ENCODE measurements at regions not wholly inside any gene's neighbourhood (a gene's known extent, or its start where the extent isn't known, plus 50 kb on each side); places are given as distances from the start of the nearest gene placed in this dataset.

DNA sequence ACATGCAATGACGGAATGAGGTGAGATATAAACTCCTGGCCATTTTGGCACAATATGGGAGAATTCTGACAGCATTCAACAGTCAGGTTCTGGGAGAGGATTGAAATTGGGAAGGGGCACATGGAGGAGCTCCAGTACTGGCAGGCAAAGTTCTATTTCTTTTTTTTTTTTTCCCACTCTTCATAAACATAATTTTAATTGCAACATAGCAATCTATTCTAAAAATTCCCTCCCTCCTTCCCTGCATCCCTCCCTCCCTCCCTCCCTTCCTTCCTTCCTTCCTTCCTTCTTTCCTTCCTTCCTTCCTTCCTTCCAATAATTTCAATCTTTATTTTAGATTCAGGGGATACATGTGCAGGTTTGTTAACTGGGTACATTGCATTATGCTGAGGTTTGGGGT is 93.2 kb downstream of the PTCSC3 start:
- H3K27me3 ChIP-seq (replicated peaks; ENCODE audit: control insufficient read depth, insufficient read depth, low read length, poor library complexity, severe bottlenecking): no peaks in the 10 kb centered on the region
- H3K36me3 ChIP-seq (ENCODE audit: control insufficient read depth, insufficient read depth, low read length): no peaks in the 10 kb centered on the region
- no peaks in the 10 kb centered on the region for H3K4me1 ChIP-seq (ENCODE audit: control insufficient read depth, insufficient read depth, low read length, poor library complexity, severe bottlenecking)
- no peak overlapping the region for H3K4me3 ChIP-seq (ENCODE audit: insufficient read depth, low read depth, low read length, poor library complexity, severe bottlenecking)
- H3K27ac ChIP-seq (ENCODE audit: insufficient read depth, low read length, poor library complexity, severe bottlenecking): no peak overlapping the region
- H3K9me3 ChIP-seq (ENCODE audit: control insufficient read depth, low read length): no peaks in the 10 kb centered on the region
- no peak for DNase-seq

DNA sequence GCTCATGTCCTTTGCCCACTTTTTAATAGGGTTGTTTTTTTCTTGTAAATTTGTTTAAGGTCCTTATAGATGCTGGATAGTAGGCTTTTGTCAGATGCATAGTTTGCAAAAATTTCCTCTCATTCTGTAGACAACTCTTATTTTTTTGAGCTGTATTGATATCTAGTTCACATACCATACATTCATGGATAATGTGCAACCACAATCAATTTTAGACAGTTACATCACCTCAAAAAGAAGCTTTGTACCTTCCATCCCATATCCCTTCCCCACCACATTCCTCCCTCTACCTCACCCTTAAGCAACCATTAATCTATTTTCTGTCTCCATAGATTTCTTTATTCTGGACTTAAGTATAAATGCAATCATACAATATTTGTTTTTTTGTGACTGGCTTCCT is 98.4 kb downstream of the PTCSC3 start:
- Histone ChIP-seq H3K36me3 (ENCODE audit: control insufficient read depth, insufficient read depth, low read length) (no peaks in the 10 kb centered on the region), H3K9me3 (ENCODE audit: control insufficient read depth, low read length) (no peaks in the 10 kb centered on the region), H3K27ac (ENCODE audit: insufficient read depth, low read length, poor library complexity, severe bottlenecking) (no peak overlapping the region), H3K4me1 (ENCODE audit: control insufficient read depth, insufficient read depth, low read length, poor library complexity, severe bottlenecking) (no peaks in the 10 kb centered on the region), H3K4me3 (ENCODE audit: insufficient read depth, low read depth, low read length, poor library complexity, severe bottlenecking) (no peak overlapping the region), H3K27me3 (replicated peaks; ENCODE audit: control insufficient read depth, insufficient read depth, low read length, poor library complexity, severe bottlenecking) (no peaks in the 10 kb centered on the region)
- no peak for DNase-seq

DNA sequence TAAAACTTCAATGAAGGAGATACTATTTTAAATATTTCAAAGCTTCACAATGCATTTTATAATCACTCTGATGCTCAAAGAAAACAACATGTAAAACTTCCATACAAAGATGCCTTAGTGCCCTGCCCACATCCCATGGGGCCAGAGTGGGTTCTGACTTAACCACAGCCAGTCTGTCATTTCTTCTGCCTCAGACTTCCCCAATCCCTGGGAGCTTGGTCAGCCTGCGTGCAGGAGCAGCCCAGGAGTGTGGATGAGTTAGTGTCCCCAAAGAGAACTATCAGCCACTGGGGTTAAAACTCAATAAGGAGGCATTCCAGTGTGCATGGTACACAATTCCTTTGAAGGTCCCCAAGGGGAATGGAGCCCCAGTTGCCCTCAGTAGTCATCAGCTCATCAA is 100.3 kb downstream of the PTCSC3 start:
- no peaks in the 10 kb centered on the region for H3K36me3 ChIP-seq (ENCODE audit: control insufficient read depth, insufficient read depth, low read length)
- H3K9me3 ChIP-seq (ENCODE audit: control insufficient read depth, low read length): no peaks in the 10 kb centered on the region
- no peaks in the 10 kb centered on the region for H3K27me3 ChIP-seq (replicated peaks; ENCODE audit: control insufficient read depth, insufficient read depth, low read length, poor library complexity, severe bottlenecking)
- no peak overlapping the region for H3K27ac ChIP-seq (ENCODE audit: insufficient read depth, low read length, poor library complexity, severe bottlenecking)
- DNase-seq: no peak
- no peak overlapping the region for H3K4me3 ChIP-seq (ENCODE audit: insufficient read depth, low read depth, low read length, poor library complexity, severe bottlenecking)
- H3K4me1 ChIP-seq (ENCODE audit: control insufficient read depth, insufficient read depth, low read length, poor library complexity, severe bottlenecking): no peaks in the 10 kb centered on the region

DNA sequence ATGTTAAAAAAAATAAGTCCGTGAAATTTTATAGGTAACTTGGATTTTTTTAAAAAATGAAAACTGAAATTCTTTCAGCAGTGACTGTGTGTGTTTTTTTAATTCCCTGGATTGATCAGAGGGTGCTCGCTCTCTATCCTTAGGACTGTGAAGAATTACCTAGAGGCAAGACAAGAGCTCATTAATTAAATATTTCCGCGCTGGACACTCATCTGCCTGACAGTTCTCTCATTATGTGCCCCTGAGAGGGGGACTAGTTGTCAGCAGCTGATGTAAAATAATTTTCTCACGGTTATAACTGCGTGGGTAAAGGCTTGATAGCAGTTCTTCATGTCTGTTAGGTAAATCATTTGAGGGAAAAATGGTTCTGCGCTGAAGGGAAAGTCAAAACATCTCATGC is 101.3 kb downstream of the PTCSC3 start:
- Histone ChIP-seq H3K9me3 (ENCODE audit: control insufficient read depth, low read length) (no peaks in the 10 kb centered on the region), H3K4me3 (ENCODE audit: insufficient read depth, low read depth, low read length, poor library complexity, severe bottlenecking) (no peak overlapping the region), H3K4me1 (ENCODE audit: control insufficient read depth, insufficient read depth, low read length, poor library complexity, severe bottlenecking) (no peaks in the 10 kb centered on the region), H3K27ac (ENCODE audit: insufficient read depth, low read length, poor library complexity, severe bottlenecking) (no peak overlapping the region), H3K27me3 (replicated peaks; ENCODE audit: control insufficient read depth, insufficient read depth, low read length, poor library complexity, severe bottlenecking) (no peaks in the 10 kb centered on the region), H3K36me3 (ENCODE audit: control insufficient read depth, insufficient read depth, low read length) (no peaks in the 10 kb centered on the region)
- DNase-seq: no peak

DNA sequence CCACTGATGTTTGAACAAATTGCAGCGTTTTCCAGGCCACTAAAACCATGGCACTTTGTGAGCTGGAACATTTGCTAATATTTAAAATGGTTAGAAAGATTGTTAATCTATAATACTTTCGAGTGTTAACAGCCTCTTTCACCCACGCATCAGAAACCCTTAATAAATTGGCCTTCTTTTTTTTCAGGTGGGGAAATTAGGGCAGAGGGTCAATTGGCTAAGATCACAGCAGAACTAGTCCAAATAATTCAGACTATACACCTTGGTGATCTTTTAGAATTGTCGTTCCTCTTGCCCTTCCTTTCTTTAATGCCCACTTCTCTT is 105.8 kb downstream of the PTCSC3 start:
- H3K4me1 ChIP-seq (ENCODE audit: control insufficient read depth, insufficient read depth, low read length, poor library complexity, severe bottlenecking): no peaks in the 10 kb centered on the region
- H3K9me3 ChIP-seq (ENCODE audit: control insufficient read depth, low read length): no peaks in the 10 kb centered on the region
- no peak overlapping the region for H3K27ac ChIP-seq (ENCODE audit: insufficient read depth, low read length, poor library complexity, severe bottlenecking)
- H3K36me3 ChIP-seq (ENCODE audit: control insufficient read depth, insufficient read depth, low read length): no peaks in the 10 kb centered on the region
- no peak overlapping the region for H3K4me3 ChIP-seq (ENCODE audit: insufficient read depth, low read depth, low read length, poor library complexity, severe bottlenecking)
- DNase-seq: no peak
- no peaks in the 10 kb centered on the region for H3K27me3 ChIP-seq (replicated peaks; ENCODE audit: control insufficient read depth, insufficient read depth, low read length, poor library complexity, severe bottlenecking)

DNA sequence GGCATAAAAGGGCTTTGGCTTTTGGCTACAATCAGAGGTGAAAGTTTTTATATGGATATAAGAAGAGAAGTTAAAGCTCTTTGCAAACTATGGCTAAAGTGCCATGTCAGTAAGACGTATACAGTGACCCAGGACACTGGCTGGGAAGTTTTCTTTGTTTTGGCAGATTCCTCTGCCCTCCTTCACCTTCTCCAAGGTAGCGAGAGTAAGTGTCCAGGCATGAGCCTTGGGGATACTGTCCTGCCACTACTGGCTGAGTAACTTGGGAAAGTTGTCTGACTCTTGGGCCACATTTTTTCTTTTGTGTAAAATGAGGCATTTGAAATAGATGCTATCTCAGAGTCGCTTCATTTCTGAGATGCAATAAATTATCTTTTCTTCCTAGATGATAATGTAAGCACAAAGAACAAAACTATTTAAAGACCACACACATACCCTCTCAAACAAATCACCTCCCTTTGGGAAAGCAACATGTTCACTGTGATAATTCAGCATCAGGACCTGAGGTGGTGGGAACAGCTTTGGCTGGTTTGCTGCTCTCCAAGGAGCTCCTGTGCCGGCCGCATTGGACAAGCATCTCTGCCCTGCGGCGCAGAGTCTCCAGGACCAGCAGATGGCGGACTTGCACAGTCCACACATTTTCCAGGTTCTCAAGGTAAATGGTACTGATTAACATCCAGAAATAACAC is 106.3 kb downstream of the PTCSC3 start:
- Histone ChIP-seq H3K4me1 (ENCODE audit: control insufficient read depth, insufficient read depth, low read length, poor library complexity, severe bottlenecking) (no peaks in the 10 kb centered on the region), H3K27me3 (replicated peaks; ENCODE audit: control insufficient read depth, insufficient read depth, low read length, poor library complexity, severe bottlenecking) (no peaks in the 10 kb centered on the region), H3K9me3 (ENCODE audit: control insufficient read depth, low read length) (no peaks in the 10 kb centered on the region), H3K4me3 (ENCODE audit: insufficient read depth, low read depth, low read length, poor library complexity, severe bottlenecking) (no peak overlapping the region), H3K27ac (ENCODE audit: insufficient read depth, low read length, poor library complexity, severe bottlenecking) (no peak overlapping the region), H3K36me3 (ENCODE audit: control insufficient read depth, insufficient read depth, low read length) (no peaks in the 10 kb centered on the region)
- no peak for DNase-seq

DNA sequence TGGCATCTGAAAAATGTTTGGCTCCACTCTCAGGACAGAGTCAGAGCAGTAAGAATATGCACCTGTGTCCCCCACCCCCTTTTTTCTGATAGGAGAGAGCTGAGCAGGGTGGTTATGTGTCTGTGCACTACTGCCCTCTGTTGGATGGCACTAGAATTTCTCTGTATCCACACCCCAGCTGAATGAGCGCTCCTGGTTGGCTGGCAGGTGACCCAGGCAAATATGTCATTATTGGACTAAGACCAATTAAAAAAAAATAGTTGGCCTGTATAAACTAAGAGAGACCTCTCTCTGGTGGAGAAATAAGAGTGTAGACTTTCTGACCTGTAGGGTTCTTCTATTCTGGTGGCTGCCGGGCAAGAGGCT is 107.0 kb downstream of the PTCSC3 start:
- Histone ChIP-seq H3K27me3 (replicated peaks; ENCODE audit: control insufficient read depth, insufficient read depth, low read length, poor library complexity, severe bottlenecking) (no peaks in the 10 kb centered on the region), H3K36me3 (ENCODE audit: control insufficient read depth, insufficient read depth, low read length) (no peaks in the 10 kb centered on the region), H3K4me3 (ENCODE audit: insufficient read depth, low read depth, low read length, poor library complexity, severe bottlenecking) (no peak overlapping the region), H3K9me3 (ENCODE audit: control insufficient read depth, low read length) (no peaks in the 10 kb centered on the region), H3K27ac (ENCODE audit: insufficient read depth, low read length, poor library complexity, severe bottlenecking) (no peak overlapping the region), H3K4me1 (ENCODE audit: control insufficient read depth, insufficient read depth, low read length, poor library complexity, severe bottlenecking) (no peaks in the 10 kb centered on the region)
- no peak for DNase-seq

DNA sequence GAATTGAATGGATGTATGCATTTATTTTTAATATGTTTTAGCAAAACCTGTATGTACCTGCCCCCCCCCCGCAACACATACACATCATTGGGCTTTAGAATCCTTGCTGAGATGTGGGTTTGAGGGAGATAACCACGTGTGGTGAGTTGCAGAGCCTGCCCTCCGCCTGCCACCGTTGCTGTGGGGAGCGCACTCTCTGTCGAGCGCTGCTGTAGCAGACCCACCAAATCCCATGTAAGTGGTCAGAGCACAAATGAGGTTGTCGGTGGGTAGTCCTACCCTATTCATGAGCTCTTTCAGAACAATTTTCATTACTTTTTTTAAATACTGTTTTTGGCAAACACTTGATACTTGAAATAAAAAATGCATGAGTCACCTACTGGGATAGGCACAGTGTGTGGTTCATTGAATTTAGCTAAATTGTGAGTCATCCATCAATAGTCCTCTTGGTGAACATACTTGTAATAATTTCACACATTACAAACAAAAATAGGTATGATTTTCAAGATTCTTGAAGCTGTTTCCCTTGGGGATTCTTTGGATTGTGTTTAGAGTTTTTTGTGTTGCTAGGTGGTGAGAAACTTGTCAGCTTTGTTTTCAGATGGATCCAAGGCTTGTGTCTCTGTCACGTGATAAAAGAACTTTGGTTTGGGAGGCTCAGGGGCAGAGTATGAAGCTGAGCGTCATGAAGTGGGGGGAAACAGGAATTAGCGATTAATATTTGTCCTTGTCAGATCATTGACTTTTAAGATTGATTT is 107.6 kb downstream of the PTCSC3 start:
- Histone ChIP-seq H3K4me1 (ENCODE audit: control insufficient read depth, insufficient read depth, low read length, poor library complexity, severe bottlenecking) (no peaks in the 10 kb centered on the region), H3K4me3 (ENCODE audit: insufficient read depth, low read depth, low read length, poor library complexity, severe bottlenecking) (no peak overlapping the region), H3K9me3 (ENCODE audit: control insufficient read depth, low read length) (no peaks in the 10 kb centered on the region), H3K27ac (ENCODE audit: insufficient read depth, low read length, poor library complexity, severe bottlenecking) (no peak overlapping the region), H3K36me3 (ENCODE audit: control insufficient read depth, insufficient read depth, low read length) (no peaks in the 10 kb centered on the region), H3K27me3 (replicated peaks; ENCODE audit: control insufficient read depth, insufficient read depth, low read length, poor library complexity, severe bottlenecking) (no peaks in the 10 kb centered on the region)
- DNase-seq: no peak

DNA sequence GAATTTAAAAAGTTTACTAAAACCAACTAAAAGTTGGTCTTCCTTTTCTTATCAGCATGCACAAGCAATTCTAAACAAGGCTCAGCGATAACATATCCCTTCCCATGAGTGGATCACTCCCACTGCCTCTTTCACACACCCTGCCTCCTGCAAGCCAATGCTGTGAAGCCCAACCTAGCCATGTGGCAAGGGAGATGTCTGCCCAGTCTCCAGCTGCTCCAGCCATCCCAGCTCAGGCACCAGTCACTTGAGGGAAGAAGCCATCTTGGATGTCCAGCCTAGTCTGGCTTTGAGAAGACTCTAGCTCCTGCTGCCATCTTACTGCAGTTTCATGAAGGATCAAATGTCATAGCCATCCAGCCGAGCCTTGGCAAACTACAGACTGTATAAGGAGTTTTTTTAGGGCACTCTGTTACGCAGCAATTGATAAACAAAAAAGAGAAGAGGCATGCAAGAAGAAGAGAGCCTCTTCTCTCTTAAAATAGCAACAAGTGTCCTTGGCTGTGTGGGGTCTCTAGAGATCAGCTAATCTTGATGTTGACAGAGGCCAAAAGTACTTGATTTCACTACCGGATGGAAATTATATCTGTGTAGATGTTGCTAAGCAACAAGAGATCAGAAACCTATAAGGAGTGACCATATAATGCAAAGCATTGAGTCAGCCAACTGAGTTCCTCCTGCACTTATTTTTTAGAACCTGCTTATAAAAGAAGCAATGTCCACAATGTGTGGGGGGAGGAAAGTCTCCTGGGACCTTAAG is 108.9 kb downstream of the PTCSC3 start:
- Histone ChIP-seq H3K4me1 (ENCODE audit: control insufficient read depth, insufficient read depth, low read length, poor library complexity, severe bottlenecking) (no peaks in the 10 kb centered on the region), H3K27ac (ENCODE audit: insufficient read depth, low read length, poor library complexity, severe bottlenecking) (no peak overlapping the region), H3K27me3 (replicated peaks; ENCODE audit: control insufficient read depth, insufficient read depth, low read length, poor library complexity, severe bottlenecking) (no peaks in the 10 kb centered on the region), H3K9me3 (ENCODE audit: control insufficient read depth, low read length) (no peaks in the 10 kb centered on the region), H3K36me3 (ENCODE audit: control insufficient read depth, insufficient read depth, low read length) (no peaks in the 10 kb centered on the region), H3K4me3 (ENCODE audit: insufficient read depth, low read depth, low read length, poor library complexity, severe bottlenecking) (no peak overlapping the region)
- DNase-seq: no peak

DNA sequence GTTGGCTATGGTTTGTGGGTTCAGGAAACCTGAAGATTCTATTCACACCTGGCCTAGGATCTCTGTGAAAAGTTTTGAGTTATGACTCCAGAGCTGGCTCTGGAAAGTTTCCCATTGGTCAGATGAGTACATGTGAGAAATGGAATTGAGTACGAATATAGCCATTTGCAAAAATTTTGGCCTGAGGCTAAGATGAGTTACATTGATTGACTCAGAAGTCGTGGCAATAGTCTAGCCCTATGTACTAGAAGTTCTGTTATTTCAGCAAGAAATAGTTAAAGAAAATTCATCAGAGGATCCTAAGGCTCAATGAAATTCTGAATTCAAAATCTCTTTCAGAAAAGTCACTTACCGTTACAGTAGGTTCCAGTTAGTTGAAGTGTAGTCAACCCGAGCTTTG is 109.9 kb downstream of the PTCSC3 start:
- H3K9me3 ChIP-seq (ENCODE audit: control insufficient read depth, low read length): no peaks in the 10 kb centered on the region

More for the DNA sequence above, 109.9 kb downstream of the PTCSC3 start:
- Histone ChIP-seq H3K4me1 (ENCODE audit: control insufficient read depth, insufficient read depth, low read length, poor library complexity, severe bottlenecking) (no peaks in the 10 kb centered on the region), H3K4me3 (ENCODE audit: insufficient read depth, low read depth, low read length, poor library complexity, severe bottlenecking) (no peak overlapping the region), H3K27me3 (replicated peaks; ENCODE audit: control insufficient read depth, insufficient read depth, low read length, poor library complexity, severe bottlenecking) (no peaks in the 10 kb centered on the region), H3K27ac (ENCODE audit: insufficient read depth, low read length, poor library complexity, severe bottlenecking) (no peak overlapping the region), H3K36me3 (ENCODE audit: control insufficient read depth, insufficient read depth, low read length) (no peaks in the 10 kb centered on the region)
- DNase-seq: no peak

Data from effector memory CD4-positive, alpha-beta T cell (primary cell).